HG03039 (cell line): ENCODE measurements at regions not wholly inside any gene's neighbourhood (a gene's known extent, or its start where the extent isn't known, plus 50 kb on each side); places are given as distances from the start of the nearest gene placed in this dataset.

ENCODE experiments used
- ATAC-seq: cut with Tn5 transposase; IDR thresholded peaks from one replicate; pipeline ENCODE4 v1.9.1; 2021; ENCODE audit warnings: mild to moderate bottlenecking, moderate library complexity; ENCODE audit not compliant: unreplicated experiment

- no peak for ATAC-seq
Measured at GRCh38 chr2:51490576-51491234, 458.8 kb upstream of the NRXN1 start.

GRCh38 chr2:51484605-51485004 is 452.7 kb upstream of the NRXN1 start:
- ATAC-seq: no peak

GRCh38 chr2:51483720-51484119 is 451.8 kb upstream of the NRXN1 start:
- no peak for ATAC-seq

GRCh38 chr2:51472783-51473182 is 440.9 kb upstream of the NRXN1 start:
- ATAC-seq: no peak

- ATAC-seq: no peak
Measured at GRCh38 chr2:51472300-51472699, 440.4 kb upstream of the NRXN1 start.

- ATAC-seq: no peak
Measured at GRCh38 chr2:51469102-51469501, 437.2 kb upstream of the NRXN1 start.

GRCh38 chr2:51465326-51465725 is 433.4 kb upstream of the NRXN1 start:
- ATAC-seq: no peak

- ATAC-seq: no peak
Measured at GRCh38 chr2:51454177-51454576, 422.2 kb upstream of the NRXN1 start.

GRCh38 chr2:51448911-51449310 is 417.0 kb upstream of the NRXN1 start:
- ATAC-seq: no peak

GRCh38 chr2:51441786-51442185 is 409.9 kb upstream of the NRXN1 start:
- no peak for ATAC-seq

- ATAC-seq: no peak
Measured at GRCh38 chr2:51424418-51424817, 392.5 kb upstream of the NRXN1 start.

GRCh38 chr2:51420511-51420910 is 388.6 kb upstream of the NRXN1 start:
- ATAC-seq: no peak

- no peak for ATAC-seq
Measured at GRCh38 chr2:51413726-51414125, 381.8 kb upstream of the NRXN1 start.

GRCh38 chr2:51410331-51410730 is 378.4 kb upstream of the NRXN1 start:
- ATAC-seq: no peak

GRCh38 chr2:51409920-51410319 is 378.0 kb upstream of the NRXN1 start:
- no peak for ATAC-seq

GRCh38 chr2:51404226-51404625 is 372.3 kb upstream of the NRXN1 start:
- no peak for ATAC-seq

- ATAC-seq: no peak
Measured at GRCh38 chr2:51401546-51401945, 369.6 kb upstream of the NRXN1 start.

GRCh38 chr2:51387235-51387634 is 355.3 kb upstream of the NRXN1 start:
- ATAC-seq: no peak

- ATAC-seq: no peak
Measured at GRCh38 chr2:51379997-51380396, 348.1 kb upstream of the NRXN1 start.

GRCh38 chr2:51368250-51368649 is 336.3 kb upstream of the NRXN1 start:
- no peak for ATAC-seq

- no peak for ATAC-seq
Measured at GRCh38 chr2:51350100-51350499, 318.2 kb upstream of the NRXN1 start.

- ATAC-seq: no peak
Measured at GRCh38 chr2:51344886-51345285, 313.0 kb upstream of the NRXN1 start.
